VCaP (cell line): ENCODE measurements at regions not wholly inside any gene's neighbourhood (a gene's known extent, or its start where the extent isn't known, plus 50 kb on each side); places are given as distances from the start of the nearest gene placed in this dataset.
"Not testable (repeated sequence)": the region's sequence is repeated elsewhere in the genome, so short reads cannot be mapped to it uniquely, and the experiment has no call there.

Source experiments
- H3K27ac ChIP-seq: fragments of 450-650 bp; 2 replicates; pipeline ENCODE4 v1.5.1; 2017
- CTCF ChIP-seq: fragments of 450-650 bp; conservative IDR thresholded peaks from 2 replicates; pipeline ENCODE4 v1.5.1; 2017; ENCODE audit warnings: mild to moderate bottlenecking, moderate library complexity

GRCh38 chr16:27640277-27640600, 90.3 kb downstream of the KATNIP start:
- TF ChIP-seq CTCF, result no peak
- H3K27ac ChIP-seq, result no peak overlapping the region

- H3K27ac ChIP-seq, result no peak overlapping the region
- no peak for TF ChIP-seq CTCF
These were observed 91.3 kb downstream of the KATNIP start for GRCh38 chr16:27641260-27641659.

- not testable (repeated sequence) for H3K27ac ChIP-seq
These were observed 91.9 kb downstream of the KATNIP start for GRCh38 chr16:27641734-27642415.

GRCh38 chr16:27642756-27643155, 92.8 kb downstream of the KATNIP start:
- TF ChIP-seq CTCF, result peak; percentile 25; the same call in 1 of the 2 replicates

GRCh38 chr16:27644165-27644564, 94.2 kb downstream of the KATNIP start:
- TF ChIP-seq CTCF, result no peak
- no peak overlapping the region for H3K27ac ChIP-seq

More at GRCh38 chr16:27642756-27643155, 92.8 kb downstream of the KATNIP start:
- H3K27ac ChIP-seq, result no peak overlapping the region

GRCh38 chr16:27645396-27645795, 95.5 kb downstream of the KATNIP start:
- H3K27ac ChIP-seq, result no peak overlapping the region
- no peak for TF ChIP-seq CTCF

- TF ChIP-seq CTCF, result no peak
- H3K27ac ChIP-seq, result no peak overlapping the region
These were observed 96.9 kb downstream of the KATNIP start for GRCh38 chr16:27646806-27647205.

- no peak for TF ChIP-seq CTCF
These were observed 99.1 kb downstream of the KATNIP start for GRCh38 chr16:27649021-27649420.

More at GRCh38 chr16:27649021-27649420, 99.1 kb downstream of the KATNIP start:
- peak overlapping the region; percentile 90 for H3K27ac ChIP-seq
